GM23248 (cell line): ENCODE measurements at regions not wholly inside any gene's neighbourhood (a gene's known extent, or its start where the extent isn't known, plus 50 kb on each side); places are given as distances from the start of the nearest gene placed in this dataset.

Source experiments
- EZH2 ChIP-seq: fragments of 200-600 bp; sonication (generic); IDR thresholded peaks from 2 replicates; pipeline ENCODE4 v1.6.1; 2018; ENCODE audit warnings: antibody characterized with exemption, mild to moderate bottlenecking; ENCODE audit not compliant: insufficient read depth, poor library complexity, severe bottlenecking
- EZH2phosphoT487 ChIP-seq: fragments of 200-600 bp; sonication (generic); IDR thresholded peaks from 2 replicates; pipeline ENCODE4 v1.6.1; 2018; ENCODE audit warnings: antibody characterized with exemption, moderate library complexity, mild to moderate bottlenecking, low read depth; ENCODE audit not compliant: insufficient read depth

DNA sequence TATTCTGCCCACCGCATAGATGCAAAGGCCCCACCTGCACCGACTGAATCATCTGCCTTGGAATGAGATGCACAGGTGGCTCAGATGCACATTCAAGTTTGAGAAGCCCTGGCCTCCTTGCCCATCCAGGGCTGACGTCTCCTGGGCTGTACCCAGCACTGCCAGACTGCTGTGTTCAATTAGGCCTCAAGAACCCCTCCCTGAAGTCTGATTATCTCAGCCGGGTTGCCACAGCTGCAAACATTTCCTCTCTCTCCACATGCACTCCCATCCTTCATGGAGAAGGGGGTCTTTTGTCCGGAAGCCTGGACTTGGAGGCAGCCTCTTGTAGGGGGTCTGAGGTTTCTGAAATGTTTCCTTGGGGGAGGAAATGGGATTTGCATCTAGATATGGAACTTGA lies 459.4 kb upstream of the PROK2 start:
- TF ChIP-seq EZH2 (no peak), EZH2phosphoT487 (no peak)
